Neuronal stem cell (in vitro differentiated cells): ENCODE measurements at regions not wholly inside any gene's neighbourhood (a gene's known extent, or its start where the extent isn't known, plus 50 kb on each side); places are given as distances from the start of the nearest gene placed in this dataset.

Experiments
- DNase-seq: peaks from one replicate; pipeline ENCODE4 v3.0.0-alpha.2; 2013; ENCODE audit warnings: low spot score
- H2AFZ ChIP-seq: one replicate; pipeline ENCODE4 v1.6.1; 2013; ENCODE audit warnings: mild to moderate bottlenecking, low read length, inconsistent platforms
- H2AK5ac ChIP-seq: 2 replicates; pipeline ENCODE4 v1.6.1; 2013; ENCODE audit warnings: low read depth, mild to moderate bottlenecking, inconsistent platforms, low read length, moderate library complexity, mixed read lengths
- H2BK120ac ChIP-seq: 2 replicates; pipeline ENCODE4 v1.6.1; 2013; ENCODE audit warnings: low read depth, mild to moderate bottlenecking, inconsistent platforms, low read length, moderate library complexity, mixed read lengths
- H2BK12ac ChIP-seq: one replicate; pipeline ENCODE4 v1.6.1; 2013; ENCODE audit warnings: low read length, inconsistent platforms
- H2BK15ac ChIP-seq: 2 replicates; pipeline ENCODE4 v1.6.1; 2013; ENCODE audit warnings: mild to moderate bottlenecking, low read length, inconsistent platforms, mixed read lengths
- H2BK5ac ChIP-seq: one replicate; pipeline ENCODE4 v1.6.1; 2013; ENCODE audit warnings: inconsistent platforms, mild to moderate bottlenecking, low read length, moderate library complexity
- H3K14ac ChIP-seq: one replicate; pipeline ENCODE4 v1.6.1; 2013; ENCODE audit warnings: low read length, inconsistent platforms
- H3K18ac ChIP-seq: 2 replicates; pipeline ENCODE4 v1.6.1; 2013; ENCODE audit warnings: low read length, inconsistent platforms
- H3K23ac ChIP-seq: 2 replicates; pipeline ENCODE4 v1.6.1; 2013; ENCODE audit warnings: low read depth, mild to moderate bottlenecking, mixed read lengths, low read length, inconsistent platforms; ENCODE audit not compliant: poor library complexity
- H3K27ac ChIP-seq: replicated peaks from 3 replicates; pipeline ENCODE4 v1.5.1; 2013; ENCODE audit warnings: low read length, inconsistent platforms
- H3K27me3 ChIP-seq, 3 experiments: 2 replicates each; pipeline ENCODE4 v1.6.1; 2013; ENCODE audit warnings: low read length in 3 of 3, mild to moderate bottlenecking in 2 of 3, inconsistent platforms in 1 of 3, low read depth in 1 of 3, mixed read lengths in 1 of 3, moderate library complexity in 1 of 3; ENCODE audit not compliant: control insufficient read depth in 3 of 3, insufficient read depth in 3 of 3
- H3K36me3 ChIP-seq, 2 donors: replicated peaks in 1 of 2; 2 replicates each; pipeline ENCODE4 v1.6.1; 2013; ENCODE audit warnings: low read length in 2 of 2; ENCODE audit not compliant: control insufficient read depth in 2 of 2, insufficient read depth in 2 of 2
- H3K4ac ChIP-seq: 2 replicates; pipeline ENCODE4 v1.6.1; 2013; ENCODE audit warnings: inconsistent platforms, mild to moderate bottlenecking, low read length, moderate library complexity
- H3K4me1 ChIP-seq, 2 donors: 1 replicate in 1 of 2; 2 replicates in 1 of 2; pipeline ENCODE4 v1.6.1; 2013; ENCODE audit warnings: low read length in 2 of 2, low read depth in 1 of 2; ENCODE audit not compliant: control insufficient read depth in 2 of 2, insufficient read depth in 1 of 2
- H3K4me2 ChIP-seq: one replicate; pipeline ENCODE4 v1.6.1; 2013; ENCODE audit warnings: mild to moderate bottlenecking, low read length, inconsistent platforms; ENCODE audit not compliant: insufficient read depth, poor library complexity, severe bottlenecking
- H3K4me3 ChIP-seq, 2 donors: 2 replicates each; pipeline ENCODE4 v1.5.1; 2013; ENCODE audit warnings: low read length in 2 of 2, mild to moderate bottlenecking in 2 of 2, inconsistent platforms in 1 of 2, moderate library complexity in 1 of 2
- H3K79me1 ChIP-seq: one replicate; pipeline ENCODE4 v1.6.1; 2013; ENCODE audit warnings: low read depth, mild to moderate bottlenecking, inconsistent platforms, low read length, moderate library complexity
- H3K9ac ChIP-seq: one replicate; pipeline ENCODE4 v1.6.1; 2013; ENCODE audit warnings: mild to moderate bottlenecking, low read depth, low read length, inconsistent platforms; ENCODE audit not compliant: poor library complexity
- H3K9me3 ChIP-seq, 2 donors: replicated peaks in 1 of 2; 2 replicates each; pipeline versions ENCODE3 to v1.6.1; 2013; ENCODE audit warnings: low read length in 2 of 2, mild to moderate bottlenecking in 2 of 2, inconsistent platforms in 1 of 2, low read depth in 1 of 2, mixed read lengths in 1 of 2, moderate library complexity in 1 of 2; ENCODE audit not compliant: control insufficient read depth in 2 of 2, insufficient read depth in 1 of 2
- H4K8ac ChIP-seq: one replicate; pipeline ENCODE4 v1.6.1; 2013; ENCODE audit warnings: low read depth, mild to moderate bottlenecking, inconsistent platforms, low read length, moderate library complexity
- H4K91ac ChIP-seq: one replicate; pipeline ENCODE4 v1.6.1; 2013; ENCODE audit warnings: low read length, low read depth, mild to moderate bottlenecking, inconsistent platforms; ENCODE audit not compliant: poor library complexity
- WGBS, 2 donors: extraction: QIAGEN DNeasy Blood & Tissue Kit; methylation state at CpG; one replicate each; pipeline ENCODE4 v1.1.7; 2013; ENCODE audit warnings: missing lambda C conversion rate in 2 of 2, mixed read lengths in 1 of 2; ENCODE audit not compliant: insufficient read length in 2 of 2, insufficient replicate concordance in 1 of 2; ENCODE audit errors: extremely low coverage in 2 of 2; 5-methylcytosine and 5-hydroxymethylcytosine counted together

GRCh38 chr5:29412979-29413378, 1780.5 kb upstream of the CDH6 start:
- Histone ChIP-seq H3K27ac (no peak overlapping the region), H2BK120ac (no peak overlapping the region), H3K14ac (no peak overlapping the region), H3K36me3 (no peaks in the 10 kb centered on the region), H2AFZ (no peak overlapping the region), H3K18ac (no peak overlapping the region), H3K27me3 (no peaks in the 10 kb centered on the region), H2BK12ac (no peak overlapping the region), H3K4ac (no peak overlapping the region), H2AK5ac (no peak overlapping the region), H4K8ac (no peak overlapping the region), H3K4me2 (no peak overlapping the region), H3K9me3 (no peaks in the 10 kb centered on the region), H3K4me3 (no peak overlapping the region), H3K23ac (no peak overlapping the region), H2BK5ac (no peak overlapping the region), H2BK15ac (no peak overlapping the region), H3K9ac (no peak overlapping the region), H4K91ac (no peak overlapping the region), H3K4me1 (no peaks in the 10 kb centered on the region), H3K79me1 (no peaks in the 10 kb centered on the region)
- DNase-seq, result no peak
- WGBS, 2 donors, result no CpG with 5 or more reads among the region's 1 CpG

- Histone ChIP-seq H3K27me3 (no peaks in the 10 kb centered on the region), H2AK5ac (no peak overlapping the region), H4K8ac (no peak overlapping the region), H3K4me3 (no peak overlapping the region), H3K14ac (no peak overlapping the region), H2BK5ac (no peak overlapping the region), H2BK15ac (no peak overlapping the region), H3K18ac (no peak overlapping the region), H3K4me1 (no peaks in the 10 kb centered on the region), H4K91ac (no peak overlapping the region), H3K9me3 (peaks cover 0 to 2% of the 10 kb centered on the region in 2 donors), H3K79me1 (no peaks in the 10 kb centered on the region), H3K23ac (no peak overlapping the region), H3K4ac (no peak overlapping the region), H2BK12ac (no peak overlapping the region), H3K4me2 (no peak overlapping the region), H2BK120ac (no peak overlapping the region), H3K9ac (no peak overlapping the region), H3K27ac (no peak overlapping the region), H3K36me3 (no peaks in the 10 kb centered on the region), H2AFZ (no peak overlapping the region)
- DNase-seq, result no peak
These were observed 1791.2 kb upstream of the CDH6 start for GRCh38 chr5:29402270-29402669.

GRCh38 chr5:29389993-29390392, 1803.5 kb upstream of the CDH6 start:
- Histone ChIP-seq H3K9ac (no peak overlapping the region), H3K4me2 (no peak overlapping the region), H3K4me1 (no peaks in the 10 kb centered on the region), H2BK5ac (no peak overlapping the region), H3K18ac (no peak overlapping the region), H4K91ac (no peak overlapping the region), H2BK15ac (no peak overlapping the region), H3K23ac (no peak overlapping the region), H3K4ac (no peak overlapping the region), H3K27me3 (no peaks in the 10 kb centered on the region), H2BK12ac (no peak overlapping the region), H2BK120ac (no peak overlapping the region), H3K27ac (no peak overlapping the region), H3K79me1 (peaks cover 2% of the 10 kb centered on the region), H3K9me3 (no peaks in the 10 kb centered on the region), H2AK5ac (no peak overlapping the region), H3K4me3 (no peak overlapping the region), H2AFZ (no peak overlapping the region), H3K14ac (no peak overlapping the region), H3K36me3 (no peaks in the 10 kb centered on the region), H4K8ac (no peak overlapping the region)
- DNase-seq, result no peak
- no CpG with 5 or more reads among the region's 7 CpGs for WGBS, 2 donors

GRCh38 chr5:29387384-29387783, 1806.1 kb upstream of the CDH6 start:
- Histone ChIP-seq H3K18ac (no peak overlapping the region), H4K8ac (no peak overlapping the region), H2BK12ac (no peak overlapping the region), H3K9me3 (peaks cover 0 to 5% of the 10 kb centered on the region in 2 donors), H3K9ac (no peak overlapping the region), H2BK5ac (no peak overlapping the region), H3K23ac (no peak overlapping the region), H3K4me3 (no peak overlapping the region), H3K27ac (no peak overlapping the region), H2AFZ (no peak overlapping the region), H2BK120ac (no peak overlapping the region), H2AK5ac (no peak overlapping the region), H3K27me3 (no peaks in the 10 kb centered on the region), H3K4me2 (no peak overlapping the region), H3K36me3 (no peaks in the 10 kb centered on the region), H3K14ac (no peak overlapping the region), H3K4ac (no peak overlapping the region), H3K79me1 (peaks cover 2% of the 10 kb centered on the region), H2BK15ac (no peak overlapping the region), H4K91ac (no peak overlapping the region), H3K4me1 (peaks cover 0 to 6% of the 10 kb centered on the region in 2 donors)
- no CpG with 5 or more reads among the region's 1 CpG for whole genome bisulfite sequencing, 2 donors
- no peak for DNase-seq
